ENCODE measurements at regions not wholly inside any gene's neighbourhood (a gene's known extent, or its start where the extent isn't known, plus 50 kb on each side); places are given as distances from the start of the nearest gene placed in this dataset.

DNA sequence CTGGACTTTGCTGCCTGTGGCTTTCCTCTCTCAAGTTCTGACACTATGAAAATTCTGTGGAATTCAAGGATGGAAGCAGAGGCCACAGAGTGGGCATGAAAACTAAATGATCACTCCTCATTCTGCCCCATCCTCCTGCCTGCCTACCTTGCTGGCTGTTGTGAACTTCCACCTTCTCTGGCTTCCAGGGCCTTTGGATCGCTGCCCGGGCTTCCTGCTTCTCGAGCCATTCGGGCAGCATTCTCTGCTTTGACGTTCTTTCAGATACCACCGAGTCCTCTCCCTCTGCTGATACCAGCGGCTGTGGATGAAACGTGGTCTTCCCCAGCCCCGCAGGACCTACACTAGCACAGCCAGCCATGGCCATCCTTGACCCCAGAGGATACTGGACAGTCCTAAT is 327.7 kb upstream of the SLC14A2 start (continued):
- TF ChIP-seq ZNF768 (tag by site-specific recombination; IDR thresholded peaks at IDR 0.05), result no peak
- no peak for TF ChIP-seq MEIS1 (CRISPR knock-in tag; IDR thresholded peaks at IDR 0.05; ENCODE audit: borderline replicate concordance)
- TF ChIP-seq GFI1B (tag by site-specific recombination; IDR thresholded peaks at IDR 0.05), result no peak

DNA sequence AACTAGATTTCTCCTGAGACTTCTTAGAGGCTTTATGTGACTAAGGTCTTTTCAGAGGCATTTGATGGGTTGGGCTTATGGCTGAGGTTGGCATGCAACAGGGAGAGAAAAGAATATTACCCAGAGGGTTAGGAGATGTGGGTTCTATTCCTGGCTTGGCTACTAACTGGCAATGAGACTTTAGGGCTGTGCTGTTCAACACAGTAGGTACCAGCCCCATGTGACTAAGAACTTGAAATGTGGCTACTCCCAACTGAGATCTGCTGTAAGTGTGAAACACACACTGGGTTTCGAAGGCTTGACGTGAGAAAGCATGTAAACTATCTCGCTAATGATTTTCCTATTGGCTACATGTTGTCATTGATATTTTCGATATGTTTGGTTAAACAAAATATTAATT is 324.9 kb upstream of the SLC14A2 start:
- Histone ChIP-seq H3K27ac (ENCODE audit: extremely low read depth, low read depth, low read length) (no peak overlapping the region), H3K9me3 (ENCODE audit: control insufficient read depth, insufficient read depth, low read depth, low read length) (no peaks in the 10 kb centered on the region), H3K4me1 (ENCODE audit: control insufficient read depth, insufficient read depth, low read length) (0 out of 2 replicates have a peak, but pooled peaks cover 2% of the 10 kb centered on the region), H3K36me3 (ENCODE audit: control insufficient read depth in 2 of 2, insufficient read depth in 1 of 2, low read length in 2 of 2) (no peaks in the 10 kb centered on the region), H3K4me3 (ENCODE audit: low read depth, low read length) (no peak overlapping the region)
- CTCF ChIA-PET, result no interaction called here
- TF ChIP-seq, protein P1, sequence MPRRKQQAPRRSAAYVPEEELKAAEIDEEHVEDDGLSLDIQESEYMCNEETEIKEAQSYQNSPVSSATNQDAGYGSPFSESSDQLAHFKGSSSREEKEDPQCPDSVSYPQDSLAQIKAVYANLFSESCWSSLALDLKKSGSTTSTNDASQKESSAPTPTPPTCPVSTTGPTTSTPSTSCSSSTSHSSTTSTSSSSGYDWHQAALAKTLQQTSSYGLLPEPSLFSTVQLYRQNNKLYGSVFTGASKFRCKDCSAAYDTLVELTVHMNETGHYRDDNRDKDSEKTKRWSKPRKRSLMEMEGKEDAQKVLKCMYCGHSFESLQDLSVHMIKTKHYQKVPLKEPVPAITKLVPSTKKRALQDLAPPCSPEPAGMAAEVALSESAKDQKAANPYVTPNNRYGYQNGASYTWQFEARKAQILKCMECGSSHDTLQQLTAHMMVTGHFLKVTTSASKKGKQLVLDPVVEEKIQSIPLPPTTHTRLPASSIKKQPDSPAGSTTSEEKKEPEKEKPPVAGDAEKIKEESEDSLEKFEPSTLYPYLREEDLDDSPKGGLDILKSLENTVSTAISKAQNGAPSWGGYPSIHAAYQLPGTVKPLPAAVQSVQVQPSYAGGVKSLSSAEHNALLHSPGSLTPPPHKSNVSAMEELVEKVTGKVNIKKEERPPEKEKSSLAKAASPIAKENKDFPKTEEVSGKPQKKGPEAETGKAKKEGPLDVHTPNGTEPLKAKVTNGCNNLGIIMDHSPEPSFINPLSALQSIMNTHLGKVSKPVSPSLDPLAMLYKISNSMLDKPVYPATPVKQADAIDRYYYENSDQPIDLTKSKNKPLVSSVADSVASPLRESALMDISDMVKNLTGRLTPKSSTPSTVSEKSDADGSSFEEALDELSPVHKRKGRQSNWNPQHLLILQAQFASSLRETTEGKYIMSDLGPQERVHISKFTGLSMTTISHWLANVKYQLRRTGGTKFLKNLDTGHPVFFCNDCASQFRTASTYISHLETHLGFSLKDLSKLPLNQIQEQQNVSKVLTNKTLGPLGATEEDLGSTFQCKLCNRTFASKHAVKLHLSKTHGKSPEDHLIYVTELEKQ (tag by site-specific recombination; IDR thresholded peaks at IDR 0.05; ENCODE audit: borderline replicate concordance), result no peak
- TF ChIP-seq ZNF350 (tag by site-specific recombination; IDR thresholded peaks at IDR 0.05), result no peak
- POLR2A ChIA-PET, result no interaction called here

DNA sequence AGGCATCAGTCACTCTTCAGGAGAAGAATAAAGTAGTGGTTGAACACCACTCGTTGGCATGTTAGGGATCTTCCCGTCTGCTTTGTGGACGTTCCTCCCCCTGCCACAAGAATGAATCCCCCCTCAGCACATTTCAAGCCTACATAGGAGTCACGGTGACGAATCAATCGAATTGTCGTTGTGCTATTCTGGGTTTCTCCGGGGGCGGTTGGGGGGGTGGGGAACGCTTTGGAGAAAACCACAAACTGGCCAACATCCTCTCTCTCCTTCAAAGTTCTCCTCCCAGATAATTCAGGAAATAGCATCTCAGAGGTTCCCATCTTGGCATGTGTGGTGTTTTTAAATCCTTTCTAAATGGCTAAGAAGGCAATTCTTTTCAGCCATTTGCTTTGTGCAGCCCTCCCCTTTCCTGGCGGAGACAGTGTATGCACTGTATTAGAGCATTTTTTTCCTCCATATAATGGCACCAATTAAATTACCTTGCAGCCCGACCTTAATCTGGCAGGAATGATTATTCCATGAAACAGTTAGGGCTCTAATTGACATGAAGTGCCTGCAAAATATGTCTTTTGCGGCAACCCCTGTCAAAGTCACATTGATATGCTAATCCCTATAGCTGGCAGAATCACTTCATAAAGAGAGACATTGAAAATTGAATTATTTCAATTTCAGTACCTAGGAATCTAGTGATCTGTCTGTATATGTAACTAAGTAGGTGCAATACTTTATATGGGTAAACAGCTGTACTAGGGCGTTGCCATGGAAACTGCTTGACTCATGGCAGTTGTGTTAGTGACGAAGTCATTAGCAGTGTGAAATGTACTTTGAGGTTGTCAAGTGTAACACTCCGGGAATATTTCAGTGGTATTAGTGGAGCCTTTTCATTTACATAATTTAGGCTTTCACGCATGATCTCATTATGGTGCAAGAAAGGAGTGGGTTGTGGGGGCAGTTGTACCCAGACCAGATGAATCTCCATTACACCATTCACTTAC is 323.4 kb upstream of the SLC14A2 start:
- Histone ChIP-seq H3K4me1 (ENCODE audit: control insufficient read depth, insufficient read depth, low read length) (0 out of 2 replicates have a peak, but pooled peaks cover 2% of the 10 kb centered on the region), H3K9me3 (ENCODE audit: control insufficient read depth, insufficient read depth, low read depth, low read length) (no peaks in the 10 kb centered on the region), H3K27ac (ENCODE audit: extremely low read depth, low read depth, low read length) (no peak overlapping the region), H3K4me3 (ENCODE audit: low read depth, low read length) (no peak overlapping the region), H3K36me3 (ENCODE audit: control insufficient read depth in 2 of 2, insufficient read depth in 1 of 2, low read length in 2 of 2) (no peaks in the 10 kb centered on the region)
- POLR2A ChIA-PET, result no interaction called here
- TF ChIP-seq ZNF2 (tag by site-specific recombination; IDR thresholded peaks at IDR 0.05), result no peak
- TF ChIP-seq PRDM1 (tag by site-specific recombination; IDR thresholded peaks at IDR 0.05), result no peak
- CTCF ChIA-PET, result interaction anchor here (0.5 to 1.5 kb wide), 3 partner anchors 10 to 1592 kb away, joined by 3 to 4 read pairs (median 4); no protein-coding TSS in a partner anchor

DNA sequence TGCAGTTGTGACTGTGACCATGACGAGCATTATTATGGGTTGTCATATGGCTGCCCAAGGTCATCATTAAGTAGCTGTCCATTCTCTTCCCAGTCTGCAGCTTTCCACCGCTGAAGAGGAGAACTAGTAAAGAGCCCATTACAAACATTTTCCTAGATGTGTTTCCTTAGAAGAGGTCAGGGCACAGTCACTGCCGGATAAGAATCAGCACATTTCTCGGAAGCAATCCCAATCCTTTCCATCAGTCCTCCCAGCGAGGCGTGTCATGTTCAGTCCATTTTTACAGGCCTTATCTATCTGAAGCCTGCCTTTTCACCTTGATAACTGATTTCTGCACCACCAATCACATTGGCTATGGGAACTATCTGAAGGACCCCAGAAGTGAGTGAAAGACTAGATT is 319.9 kb upstream of the SLC14A2 start:
- H3K9me3 ChIP-seq (ENCODE audit: control insufficient read depth, insufficient read depth, low read depth, low read length), result no peaks in the 10 kb centered on the region
- no peaks in the 10 kb centered on the region for H3K36me3 ChIP-seq (ENCODE audit: control insufficient read depth in 2 of 2, insufficient read depth in 1 of 2, low read length in 2 of 2)
- ChIA-PET CTCF (interaction anchor here (0.6 to 2.8 kb wide), 4 partner anchors 10 to 109 kb away, joined by 3 to 12 read pairs (median 3); no protein-coding TSS in a partner anchor), POLR2A (no interaction called here)
- no peak overlapping the region for H3K4me3 ChIP-seq (ENCODE audit: low read depth, low read length)
- 0 out of 2 replicates have a peak, but pooled peaks cover 2% of the 10 kb centered on the region for H3K4me1 ChIP-seq (ENCODE audit: control insufficient read depth, insufficient read depth, low read length)
- H3K27ac ChIP-seq (ENCODE audit: extremely low read depth, low read depth, low read length), result no peak overlapping the region
- TF ChIP-seq ZNF423 (tag by site-specific recombination; IDR thresholded peaks at IDR 0.05) (no peak), ZNF169 (tag by site-specific recombination; IDR thresholded peaks at IDR 0.05) (no peak), MEIS1 (CRISPR knock-in tag; IDR thresholded peaks at IDR 0.05; ENCODE audit: borderline replicate concordance) (no peak), YY2 (tag by site-specific recombination; IDR thresholded peaks at IDR 0.05) (no peak), ZNF777 (tag by site-specific recombination; IDR thresholded peaks at IDR 0.05; ENCODE audit: borderline replicate concordance) (no peak), YY1 (tag by site-specific recombination; IDR thresholded peaks at IDR 0.05) (no peak), ZNF560 (tag by site-specific recombination; IDR thresholded peaks at IDR 0.05; ENCODE audit: borderline replicate concordance) (no peak)
- TF ChIP-seq, protein P2, sequence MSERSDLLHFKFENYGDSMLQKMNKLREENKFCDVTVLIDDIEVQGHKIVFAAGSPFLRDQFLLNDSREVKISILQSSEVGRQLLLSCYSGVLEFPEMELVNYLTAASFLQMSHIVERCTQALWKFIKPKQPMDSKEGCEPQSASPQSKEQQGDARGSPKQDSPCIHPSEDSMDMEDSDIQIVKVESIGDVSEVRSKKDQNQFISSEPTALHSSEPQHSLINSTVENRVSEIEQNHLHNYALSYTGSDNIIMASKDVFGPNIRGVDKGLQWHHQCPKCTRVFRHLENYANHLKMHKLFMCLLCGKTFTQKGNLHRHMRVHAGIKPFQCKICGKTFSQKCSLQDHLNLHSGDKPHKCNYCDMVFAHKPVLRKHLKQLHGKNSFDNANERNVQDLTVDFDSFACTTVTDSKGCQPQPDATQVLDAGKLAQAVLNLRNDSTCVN (tag by site-specific recombination; optimal IDR thresholded peaks at IDR 0.05), result no peak

Data from HEK293 (cell line).